GM12891 (cell line): ENCODE measurements at regions not wholly inside any gene's neighbourhood (a gene's known extent, or its start where the extent isn't known, plus 50 kb on each side); places are given as distances from the start of the nearest gene placed in this dataset.

ENCODE experiments used
- POLR2A ChIP-seq: IDR thresholded peaks from 2 replicates; pipeline ENCODE4 v1.6.1; 2011; ENCODE audit warnings: low read depth, low read length, control low read depth
- POLR2AphosphoS5 ChIP-seq: IDR thresholded peaks from 2 replicates; pipeline ENCODE4 v1.6.1; 2011; ENCODE audit warnings: low read depth, low read length, control low read depth

GRCh38 chr6:137805622-137806021 lies 61.4 kb upstream of the TNFAIP3 start:
- TF ChIP-seq POLR2AphosphoS5 (no peak), POLR2A (no peak)
